ENCODE measurements at regions not wholly inside any gene's neighbourhood (a gene's known extent, or its start where the extent isn't known, plus 50 kb on each side); places are given as distances from the start of the nearest gene placed in this dataset.

DNA sequence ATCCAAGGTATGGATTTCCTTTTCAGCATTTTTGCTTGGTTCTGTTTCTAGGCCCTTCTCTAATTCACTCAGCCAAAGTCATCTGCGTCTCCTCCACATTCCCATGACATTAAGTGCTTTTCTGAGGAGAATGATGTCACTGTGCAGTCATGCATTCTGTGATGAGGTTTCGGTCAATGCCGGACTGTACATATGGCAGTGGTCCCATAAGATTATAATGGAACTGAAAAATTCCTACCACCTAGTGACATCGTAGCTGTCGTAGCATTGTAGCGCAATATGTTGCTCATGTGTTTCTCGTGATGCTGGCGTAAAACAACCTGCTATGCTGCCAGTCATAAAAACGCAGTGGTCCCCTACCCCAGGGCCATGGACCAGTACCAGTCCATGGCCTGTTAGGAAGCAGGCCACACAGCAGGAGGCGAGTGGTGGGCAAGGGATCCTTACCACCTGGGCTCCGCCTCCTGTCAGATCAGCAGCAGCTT is 63.4 kb upstream of the TNFRSF19 start:
- TF ChIP-seq SP1 (IDR thresholded peaks at IDR 0.05): no peak
- no peak for TF ChIP-seq GABPA (IDR thresholded peaks at IDR 0.05 in 1 of 2, conservative IDR thresholded peaks at IDR 0.05 in 1 of 2)
- TF ChIP-seq, protein P1, sequence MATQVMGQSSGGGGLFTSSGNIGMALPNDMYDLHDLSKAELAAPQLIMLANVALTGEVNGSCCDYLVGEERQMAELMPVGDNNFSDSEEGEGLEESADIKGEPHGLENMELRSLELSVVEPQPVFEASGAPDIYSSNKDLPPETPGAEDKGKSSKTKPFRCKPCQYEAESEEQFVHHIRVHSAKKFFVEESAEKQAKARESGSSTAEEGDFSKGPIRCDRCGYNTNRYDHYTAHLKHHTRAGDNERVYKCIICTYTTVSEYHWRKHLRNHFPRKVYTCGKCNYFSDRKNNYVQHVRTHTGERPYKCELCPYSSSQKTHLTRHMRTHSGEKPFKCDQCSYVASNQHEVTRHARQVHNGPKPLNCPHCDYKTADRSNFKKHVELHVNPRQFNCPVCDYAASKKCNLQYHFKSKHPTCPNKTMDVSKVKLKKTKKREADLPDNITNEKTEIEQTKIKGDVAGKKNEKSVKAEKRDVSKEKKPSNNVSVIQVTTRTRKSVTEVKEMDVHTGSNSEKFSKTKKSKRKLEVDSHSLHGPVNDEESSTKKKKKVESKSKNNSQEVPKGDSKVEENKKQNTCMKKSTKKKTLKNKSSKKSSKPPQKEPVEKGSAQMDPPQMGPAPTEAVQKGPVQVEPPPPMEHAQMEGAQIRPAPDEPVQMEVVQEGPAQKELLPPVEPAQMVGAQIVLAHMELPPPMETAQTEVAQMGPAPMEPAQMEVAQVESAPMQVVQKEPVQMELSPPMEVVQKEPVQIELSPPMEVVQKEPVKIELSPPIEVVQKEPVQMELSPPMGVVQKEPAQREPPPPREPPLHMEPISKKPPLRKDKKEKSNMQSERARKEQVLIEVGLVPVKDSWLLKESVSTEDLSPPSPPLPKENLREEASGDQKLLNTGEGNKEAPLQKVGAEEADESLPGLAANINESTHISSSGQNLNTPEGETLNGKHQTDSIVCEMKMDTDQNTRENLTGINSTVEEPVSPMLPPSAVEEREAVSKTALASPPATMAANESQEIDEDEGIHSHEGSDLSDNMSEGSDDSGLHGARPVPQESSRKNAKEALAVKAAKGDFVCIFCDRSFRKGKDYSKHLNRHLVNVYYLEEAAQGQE (IDR thresholded peaks at IDR 0.05): no peak
- TF ChIP-seq, protein P2, sequence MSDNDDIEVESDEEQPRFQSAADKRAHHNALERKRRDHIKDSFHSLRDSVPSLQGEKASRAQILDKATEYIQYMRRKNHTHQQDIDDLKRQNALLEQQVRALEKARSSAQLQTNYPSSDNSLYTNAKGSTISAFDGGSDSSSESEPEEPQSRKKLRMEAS (IDR thresholded peaks at IDR 0.05): no peak
- TF ChIP-seq YY1 (IDR thresholded peaks at IDR 0.05): no peak
- TF ChIP-seq JUND (IDR thresholded peaks at IDR 0.05): no peak
- no peak for TF ChIP-seq RAD21 (IDR thresholded peaks at IDR 0.05)
- H3K4me3 ChIP-seq (ENCODE audit: low read depth in 1 of 3, low read length in 3 of 3): no peak overlapping the region
- no peaks in the 10 kb centered on the region for H3K9me3 ChIP-seq (ENCODE audit: control insufficient read depth in 4 of 4, low read length in 3 of 4)
- 85% methylated on average over 11 of the region's 11 CpGs for WGBS
- DNase-seq (ENCODE audit: low spot score): no peak
- H3K36me3 ChIP-seq (ENCODE audit: control insufficient read depth in 4 of 4, insufficient read depth in 3 of 4, low read depth in 1 of 4, low read length in 3 of 4): no peaks in the 10 kb centered on the region
- H3K4me1 ChIP-seq (ENCODE audit: control insufficient read depth in 4 of 4, insufficient read depth in 4 of 4, low read length in 3 of 4): no peaks in the 10 kb centered on the region
- no peaks in the 10 kb centered on the region for H3K27me3 ChIP-seq (ENCODE audit: control insufficient read depth in 4 of 4, insufficient read depth in 4 of 4, low read length in 3 of 4)
- no peak overlapping the region for H3K27ac ChIP-seq (ENCODE audit: low read depth in 1 of 2, low read length in 2 of 2)
- no peak overlapping the region for H3K9ac ChIP-seq (ENCODE audit: low read depth in 1 of 2, low read length in 2 of 2)

DNA sequence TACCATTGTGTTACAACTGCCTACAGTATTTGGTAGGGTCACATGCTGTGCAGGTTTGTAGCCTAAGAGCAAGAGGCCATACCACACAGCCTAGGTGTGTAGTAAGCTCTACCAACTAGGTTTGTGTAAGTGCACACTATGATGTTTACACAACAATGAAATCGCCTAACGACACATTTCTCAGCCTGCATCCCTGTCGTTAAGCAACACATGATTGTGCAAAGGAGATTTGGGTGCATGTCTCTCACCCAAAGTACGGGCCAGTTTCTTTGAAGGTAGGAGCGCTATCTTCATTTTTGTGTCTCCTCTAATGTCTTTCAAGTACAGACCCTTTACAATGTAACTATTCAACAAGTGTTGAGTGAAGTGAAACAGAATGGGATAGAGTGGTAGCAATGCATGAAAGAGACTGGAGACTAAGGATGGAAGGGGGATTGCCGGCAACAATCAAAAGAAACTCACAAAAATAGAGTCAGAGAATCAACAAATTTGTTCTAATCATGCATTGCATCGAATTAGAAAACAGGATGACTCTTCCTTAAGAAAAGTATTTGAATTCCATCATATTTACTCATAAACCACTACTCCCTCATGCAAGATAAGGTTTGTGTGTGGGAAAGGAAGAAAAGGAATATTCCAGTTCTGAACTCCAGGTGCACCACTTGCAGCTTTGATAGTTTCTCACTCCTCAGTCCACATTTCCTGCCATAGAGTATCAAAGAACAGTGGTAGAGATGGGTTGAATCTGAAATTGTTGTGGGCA is 60.2 kb upstream of the TNFRSF19 start:
- 78% methylated on average over 7 of the region's 7 CpGs for WGBS

More for the DNA sequence above, 60.2 kb upstream of the TNFRSF19 start:
- no peaks in the 10 kb centered on the region for H3K9me3 ChIP-seq (ENCODE audit: control insufficient read depth in 4 of 4, low read length in 3 of 4)
- no peak overlapping the region for H3K4me3 ChIP-seq (ENCODE audit: low read depth in 1 of 3, low read length in 3 of 3)
- TF ChIP-seq FOXA1 (IDR thresholded peaks at IDR 0.05) (no peak), RAD21 (IDR thresholded peaks at IDR 0.05) (no peak), NR2F2 (IDR thresholded peaks at IDR 0.05) (no peak), TAF1 (conservative IDR thresholded peaks at IDR 0.05) (no peak), EGR1 (IDR thresholded peaks at IDR 0.05; ENCODE audit: low read depth in 2 of 2) (no peak), HNF4A (conservative IDR thresholded peaks at IDR 0.05) (no peak), FOXA2 (IDR thresholded peaks at IDR 0.05) (no peak), JUND (IDR thresholded peaks at IDR 0.05) (no peak)
- TF ChIP-seq, protein P3, sequence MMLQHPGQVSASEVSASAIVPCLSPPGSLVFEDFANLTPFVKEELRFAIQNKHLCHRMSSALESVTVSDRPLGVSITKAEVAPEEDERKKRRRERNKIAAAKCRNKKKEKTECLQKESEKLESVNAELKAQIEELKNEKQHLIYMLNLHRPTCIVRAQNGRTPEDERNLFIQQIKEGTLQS (IDR thresholded peaks at IDR 0.05): no peak
- TF ChIP-seq, protein P1 (IDR thresholded peaks at IDR 0.05): no peak
- TF ChIP-seq, protein P4, sequence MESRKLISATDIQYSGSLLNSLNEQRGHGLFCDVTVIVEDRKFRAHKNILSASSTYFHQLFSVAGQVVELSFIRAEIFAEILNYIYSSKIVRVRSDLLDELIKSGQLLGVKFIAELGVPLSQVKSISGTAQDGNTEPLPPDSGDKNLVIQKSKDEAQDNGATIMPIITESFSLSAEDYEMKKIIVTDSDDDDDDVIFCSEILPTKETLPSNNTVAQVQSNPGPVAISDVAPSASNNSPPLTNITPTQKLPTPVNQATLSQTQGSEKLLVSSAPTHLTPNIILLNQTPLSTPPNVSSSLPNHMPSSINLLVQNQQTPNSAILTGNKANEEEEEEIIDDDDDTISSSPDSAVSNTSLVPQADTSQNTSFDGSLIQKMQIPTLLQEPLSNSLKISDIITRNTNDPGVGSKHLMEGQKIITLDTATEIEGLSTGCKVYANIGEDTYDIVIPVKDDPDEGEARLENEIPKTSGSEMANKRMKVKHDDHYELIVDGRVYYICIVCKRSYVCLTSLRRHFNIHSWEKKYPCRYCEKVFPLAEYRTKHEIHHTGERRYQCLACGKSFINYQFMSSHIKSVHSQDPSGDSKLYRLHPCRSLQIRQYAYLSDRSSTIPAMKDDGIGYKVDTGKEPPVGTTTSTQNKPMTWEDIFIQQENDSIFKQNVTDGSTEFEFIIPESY (IDR thresholded peaks at IDR 0.05): no peak
- H3K9ac ChIP-seq (ENCODE audit: low read depth in 1 of 2, low read length in 2 of 2): no peak overlapping the region
- DNase-seq (ENCODE audit: low spot score): no peak
- H3K36me3 ChIP-seq (ENCODE audit: control insufficient read depth in 4 of 4, insufficient read depth in 3 of 4, low read depth in 1 of 4, low read length in 3 of 4): no peaks in the 10 kb centered on the region
- no peak overlapping the region for H3K27ac ChIP-seq (ENCODE audit: low read depth in 1 of 2, low read length in 2 of 2)
- H3K4me1 ChIP-seq (ENCODE audit: control insufficient read depth in 4 of 4, insufficient read depth in 4 of 4, low read length in 3 of 4): no peaks in the 10 kb centered on the region
- H3K27me3 ChIP-seq (ENCODE audit: control insufficient read depth in 4 of 4, insufficient read depth in 4 of 4, low read length in 3 of 4): no peaks in the 10 kb centered on the region
